DMS53 treated with DMSO at 0.1 percent for 48 hours (cell line): ENCODE measurements at regions not wholly inside any gene's neighbourhood (a gene's known extent, or its start where the extent isn't known, plus 50 kb on each side); places are given as distances from the start of the nearest gene placed in this dataset.

ENCODE experiments used
- DNase-seq: peaks from one replicate; lab custom pipeline; 2025; ENCODE audit not compliant: unreplicated experiment; lab: John Stamatoyannopoulos, UW

- no peak for DNase-seq
These were observed 264.0 kb upstream of the PLEKHG7 start for GRCh38 chr12:92438641-92439419.

GRCh38 chr12:92437452-92437851, 265.3 kb upstream of the PLEKHG7 start:
- no peak for DNase-seq

GRCh38 chr12:92436856-92437255, 265.9 kb upstream of the PLEKHG7 start:
- DNase-seq: no peak

- DNase-seq: no peak
These were observed 268.2 kb upstream of the PLEKHG7 start for GRCh38 chr12:92434607-92435025.

GRCh38 chr12:92432724-92433441, 269.9 kb upstream of the PLEKHG7 start:
- DNase-seq: no peak

GRCh38 chr12:92431146-92431545, 271.6 kb upstream of the PLEKHG7 start:
- DNase-seq: no peak

- DNase-seq: no peak
These were observed 276.5 kb upstream of the PLEKHG7 start for GRCh38 chr12:92426332-92426731.

- DNase-seq: no peak
These were observed 277.6 kb upstream of the PLEKHG7 start for GRCh38 chr12:92425165-92425564.

- no peak for DNase-seq
These were observed 278.5 kb upstream of the PLEKHG7 start for GRCh38 chr12:92424338-92424737.

- DNase-seq: peak; percentile 68
These were observed 276.1 kb upstream of the BTG1 start for GRCh38 chr12:92421701-92422100.

GRCh38 chr12:92421042-92421441, 275.4 kb upstream of the BTG1 start:
- no peak for DNase-seq

GRCh38 chr12:92419201-92419600, 273.6 kb upstream of the BTG1 start:
- DNase-seq: no peak

GRCh38 chr12:92418381-92418780, 272.7 kb upstream of the BTG1 start:
- no peak for DNase-seq

- DNase-seq: no peak
These were observed 271.7 kb upstream of the BTG1 start for GRCh38 chr12:92417373-92417772.

GRCh38 chr12:92416385-92416812, 270.8 kb upstream of the BTG1 start:
- no peak for DNase-seq

- no peak for DNase-seq
These were observed 268.8 kb upstream of the BTG1 start for GRCh38 chr12:92414170-92415070.

- DNase-seq: no peak
These were observed 267.6 kb upstream of the BTG1 start for GRCh38 chr12:92413286-92413685.

- DNase-seq: no peak
These were observed 267.2 kb upstream of the BTG1 start for GRCh38 chr12:92412856-92413255.

- DNase-seq: no peak
These were observed 266.0 kb upstream of the BTG1 start for GRCh38 chr12:92411687-92412086.

GRCh38 chr12:92408072-92408900, 262.6 kb upstream of the BTG1 start:
- DNase-seq: peak; percentile 60
